ENCODE measurements at regions not wholly inside any gene's neighbourhood (a gene's known extent, or its start where the extent isn't known, plus 50 kb on each side); places are given as distances from the start of the nearest gene placed in this dataset.

DNA sequence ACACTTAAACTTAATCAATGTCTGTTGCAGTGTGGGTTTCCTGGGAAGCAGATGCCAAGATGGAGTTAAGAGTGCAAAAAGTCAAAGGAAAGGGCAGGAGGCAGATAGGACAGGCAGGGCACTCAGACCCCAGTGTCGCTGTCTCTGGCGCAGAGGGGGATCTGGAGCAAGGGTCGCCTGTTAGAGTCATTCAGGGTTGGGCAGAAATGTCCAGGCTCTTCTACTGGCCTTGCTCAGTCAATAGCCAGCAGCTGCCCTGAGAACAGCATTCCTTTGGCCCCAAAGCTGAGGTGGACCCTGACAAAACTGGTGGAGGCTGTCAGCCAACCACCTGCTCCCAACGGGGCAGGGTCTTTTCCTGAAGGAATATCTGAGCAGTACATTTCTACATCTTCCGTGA lies 97.1 kb upstream of the SLC66A3 start:
- 81% methylated on average over 4 of the region's 5 CpGs; no CpG with 5 or more reads in 1 of the 2 experiments for WGBS, 2 experiments (ENCODE audit: extremely low coverage in 2 of 2, insufficient read length in 1 of 2)
- H2AK5ac ChIP-seq (ENCODE audit: low read depth, low read length), result no peak overlapping the region
- H2BK15ac ChIP-seq (ENCODE audit: low read depth, low read length), result no peak overlapping the region
- intact Hi-C loops (cut with micrococcal nuclease), result no loop called here
- dilution Hi-C loops (cut with HindIII; ENCODE audit: low sequenced_read_pairs, unreplicated experiment), result no loop called here
- H3K23ac ChIP-seq (ENCODE audit: low read depth, low read length), result no peak overlapping the region
- ChIA-PET CTCF (interaction anchor here (0.5 kb wide), 1 partner anchor 30 kb away, joined by 6 read pairs; no protein-coding TSS in a partner anchor), POLR2A (ENCODE audit: unreplicated experiment) (no interaction called here)
- no peaks in the 10 kb centered on the region for H4K20me1 ChIP-seq (ENCODE audit: insufficient read depth, low read length)
- no peaks in the 10 kb centered on the region for H3K36me3 ChIP-seq (ENCODE audit: control insufficient read depth, insufficient read depth, low read length)
- H4K5ac ChIP-seq (ENCODE audit: low read depth, low read length), result no peak overlapping the region
- no peak overlapping the region for H3K27ac ChIP-seq (ENCODE audit: insufficient read depth, low read length)
- no peak overlapping the region for H2BK120ac ChIP-seq (ENCODE audit: low read depth, low read length)
- no peak overlapping the region for H3K9ac ChIP-seq (ENCODE audit: low read depth, low read length)
- no peak overlapping the region for H2AK9ac ChIP-seq (replicated peaks; ENCODE audit: low read depth, low read length, poor library complexity)
- H3K4me1 ChIP-seq (ENCODE audit: control insufficient read depth, insufficient read depth, low read length), result no peaks in the 10 kb centered on the region; the same call in 1 of the 2 replicates
- H3K56ac ChIP-seq (ENCODE audit: extremely low read depth, insufficient read depth, low read length), result no peak overlapping the region
- no peak overlapping the region for H4K91ac ChIP-seq (ENCODE audit: insufficient read depth, low read depth, low read length)
- H3K18ac ChIP-seq (ENCODE audit: low read depth, low read length), result no peak overlapping the region
- ATAC-seq (ENCODE audit: low read depth), result no peak
- no TSS peak for BruUV-seq (replicated peaks)
- TF ChIP-seq BHLHE40 (IDR thresholded peaks at IDR 0.05; ENCODE audit: low read depth, low read length) (no peak), POLR2A (IDR thresholded peaks at IDR 0.05; ENCODE audit: low read depth, low read length) (no peak), SMC3 (IDR thresholded peaks at IDR 0.05; ENCODE audit: low read depth, low read length) (no peak), MXI1 (IDR thresholded peaks at IDR 0.05; ENCODE audit: borderline replicate concordance, low read depth, low read length) (no peak), FOS (IDR thresholded peaks at IDR 0.05; ENCODE audit: low read depth, low read length) (no peak), RFX5 (IDR thresholded peaks at IDR 0.05; ENCODE audit: low read depth, low read length) (no peak), RCOR1 (IDR thresholded peaks at IDR 0.05; ENCODE audit: insufficient replicate concordance, low read length) (no peak), RAD21 (IDR thresholded peaks at IDR 0.05; ENCODE audit: low read length) (no peak), CHD1 (IDR thresholded peaks at IDR 0.05; ENCODE audit: low read depth, low read length) (no peak), NFE2L2 (IDR thresholded peaks at IDR 0.05; ENCODE audit: low read depth, low read length) (no peak), MAFK (IDR thresholded peaks at IDR 0.05; ENCODE audit: low read depth, low read length) (no peak), MAZ (IDR thresholded peaks at IDR 0.05; ENCODE audit: borderline replicate concordance, low read depth, low read length) (no peak)
- TF ChIP-seq, protein P1, sequence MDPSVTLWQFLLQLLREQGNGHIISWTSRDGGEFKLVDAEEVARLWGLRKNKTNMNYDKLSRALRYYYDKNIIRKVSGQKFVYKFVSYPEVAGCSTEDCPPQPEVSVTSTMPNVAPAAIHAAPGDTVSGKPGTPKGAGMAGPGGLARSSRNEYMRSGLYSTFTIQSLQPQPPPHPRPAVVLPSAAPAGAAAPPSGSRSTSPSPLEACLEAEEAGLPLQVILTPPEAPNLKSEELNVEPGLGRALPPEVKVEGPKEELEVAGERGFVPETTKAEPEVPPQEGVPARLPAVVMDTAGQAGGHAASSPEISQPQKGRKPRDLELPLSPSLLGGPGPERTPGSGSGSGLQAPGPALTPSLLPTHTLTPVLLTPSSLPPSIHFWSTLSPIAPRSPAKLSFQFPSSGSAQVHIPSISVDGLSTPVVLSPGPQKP (IDR thresholded peaks at IDR 0.05; ENCODE audit: borderline replicate concordance, low read depth, low read length), result no peak
- TF ChIP-seq, protein P2, sequence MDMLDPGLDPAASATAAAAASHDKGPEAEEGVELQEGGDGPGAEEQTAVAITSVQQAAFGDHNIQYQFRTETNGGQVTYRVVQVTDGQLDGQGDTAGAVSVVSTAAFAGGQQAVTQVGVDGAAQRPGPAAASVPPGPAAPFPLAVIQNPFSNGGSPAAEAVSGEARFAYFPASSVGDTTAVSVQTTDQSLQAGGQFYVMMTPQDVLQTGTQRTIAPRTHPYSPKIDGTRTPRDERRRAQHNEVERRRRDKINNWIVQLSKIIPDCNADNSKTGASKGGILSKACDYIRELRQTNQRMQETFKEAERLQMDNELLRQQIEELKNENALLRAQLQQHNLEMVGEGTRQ (IDR thresholded peaks at IDR 0.05; ENCODE audit: low read depth, low read length), result no peak
- H2BK5ac ChIP-seq (ENCODE audit: low read depth, low read length, poor library complexity, severe bottlenecking), result no peak overlapping the region
- no peak overlapping the region for H2AFZ ChIP-seq (replicated peaks; ENCODE audit: low read length, poor library complexity)
- H3K9me1 ChIP-seq (ENCODE audit: insufficient read depth, low read length), result no peaks in the 10 kb centered on the region
- no peaks in the 10 kb centered on the region; the same call in 1 of the 2 replicates for H3K27me3 ChIP-seq (ENCODE audit: control insufficient read depth, insufficient read depth, low read length)
- no peaks in the 10 kb centered on the region for H3K79me1 ChIP-seq (ENCODE audit: low read depth in 1 of 2, low read length in 2 of 2)
- H4K8ac ChIP-seq (ENCODE audit: low read depth in 2 of 2, low read length in 2 of 2), result no peak overlapping the region
- H3K4ac ChIP-seq (ENCODE audit: low read depth, low read length), result no peak overlapping the region
- no peak for DNase-seq
- no peak overlapping the region for H3K4me2 ChIP-seq (ENCODE audit: low read depth, low read length)
- peaks cover 2% of the 10 kb centered on the region; the same call in 1 of the 2 replicates for H3K9me3 ChIP-seq (ENCODE audit: control insufficient read depth, insufficient read depth, low read length)
- H3K14ac ChIP-seq (replicated peaks; ENCODE audit: low read depth, low read length), result no peak overlapping the region
- no peak overlapping the region for H2BK20ac ChIP-seq (ENCODE audit: low read depth, low read length)
- in situ Hi-C loops (cut with MboI; ENCODE audit: low sequenced_read_pairs), result no loop called here
- no peak overlapping the region for H3K4me3 ChIP-seq (ENCODE audit: insufficient read depth, low read depth, low read length)
